ENCODE measurements at regions not wholly inside any gene's neighbourhood (a gene's known extent, or its start where the extent isn't known, plus 50 kb on each side); places are given as distances from the start of the nearest gene placed in this dataset.
"Not testable (repeated sequence)": the region's sequence is repeated elsewhere in the genome, so short reads cannot be mapped to it uniquely, and the experiment has no call there.

GRCh38 chr13:34371645-34372395 lies 553.9 kb downstream of the RFC3 start:
- Mint-ChIP-seq H3K4me3 (ENCODE audit: unreplicated experiment) (no peak overlapping the region), H3K9me3 (ENCODE audit: low read depth) (peaks cover 4% of the 10 kb centered on the region), H3K27me3 (ENCODE audit: low read depth) (no peaks in the 10 kb centered on the region), H3K36me3 (ENCODE audit: low read depth) (no peaks in the 10 kb centered on the region), H3K4me1 (ENCODE audit: low read depth) (peaks cover 8% of the 10 kb centered on the region), H3K27ac (ENCODE audit: unreplicated experiment) (no peak overlapping the region)
- no peak for TF ChIP-seq CTCF (IDR thresholded peaks at IDR 0.05)
- no peak for DNase-seq (ENCODE audit: low spot score)

GRCh38 chr13:34372581-34372980 lies 554.6 kb downstream of the RFC3 start:
- no peak for TF ChIP-seq CTCF (IDR thresholded peaks at IDR 0.05)
- no peak for DNase-seq (ENCODE audit: low spot score)
- Mint-ChIP-seq H3K27me3 (ENCODE audit: low read depth) (no peaks in the 10 kb centered on the region), H3K9me3 (ENCODE audit: low read depth) (peaks cover 4% of the 10 kb centered on the region), H3K4me1 (ENCODE audit: low read depth) (peaks cover 8% of the 10 kb centered on the region), H3K4me3 (ENCODE audit: unreplicated experiment) (no peak overlapping the region), H3K27ac (ENCODE audit: unreplicated experiment) (no peak overlapping the region), H3K36me3 (ENCODE audit: low read depth) (no peaks in the 10 kb centered on the region)

GRCh38 chr13:34376483-34376882 lies 558.5 kb downstream of the RFC3 start:
- DNase-seq (ENCODE audit: low spot score) = no peak
- H3K4me3 Mint-ChIP-seq (ENCODE audit: unreplicated experiment) = no peak overlapping the region
- no peaks in the 10 kb centered on the region for H3K27me3 Mint-ChIP-seq (ENCODE audit: low read depth)
- H3K27ac Mint-ChIP-seq (ENCODE audit: unreplicated experiment) = no peak overlapping the region
- no peak for TF ChIP-seq CTCF (IDR thresholded peaks at IDR 0.05)
- no peaks in the 10 kb centered on the region for H3K9me3 Mint-ChIP-seq (ENCODE audit: low read depth)
- peaks cover 10% of the 10 kb centered on the region for H3K4me1 Mint-ChIP-seq (ENCODE audit: low read depth)
- H3K36me3 Mint-ChIP-seq (ENCODE audit: low read depth) = no peaks in the 10 kb centered on the region

- no peaks in the 10 kb centered on the region for H3K27me3 Mint-ChIP-seq (ENCODE audit: low read depth)
- H3K36me3 Mint-ChIP-seq (ENCODE audit: low read depth) = no peaks in the 10 kb centered on the region
- no peak overlapping the region for H3K27ac Mint-ChIP-seq (ENCODE audit: unreplicated experiment)
These were observed 560.8 kb upstream of the NBEA start for GRCh38 chr13:34381228-34381627.

GRCh38 chr13:34383728-34384127 lies 558.3 kb upstream of the NBEA start:
- TF ChIP-seq CTCF (IDR thresholded peaks at IDR 0.05) = no peak
- no peak for DNase-seq (ENCODE audit: low spot score)
- Mint-ChIP-seq H3K4me1 (ENCODE audit: low read depth) (peaks cover 5% of the 10 kb centered on the region), H3K27ac (ENCODE audit: unreplicated experiment) (no peak overlapping the region), H3K36me3 (ENCODE audit: low read depth) (peaks cover 2% of the 10 kb centered on the region), H3K9me3 (ENCODE audit: low read depth) (no peaks in the 10 kb centered on the region), H3K27me3 (ENCODE audit: low read depth) (peaks cover 2% of the 10 kb centered on the region), H3K4me3 (ENCODE audit: unreplicated experiment) (no peak overlapping the region)

More at GRCh38 chr13:34381228-34381627, 560.8 kb upstream of the NBEA start:
- Mint-ChIP-seq H3K4me3 (ENCODE audit: unreplicated experiment) (no peak overlapping the region), H3K4me1 (ENCODE audit: low read depth) (peaks cover 5% of the 10 kb centered on the region), H3K9me3 (ENCODE audit: low read depth) (no peaks in the 10 kb centered on the region)
- no peak for DNase-seq (ENCODE audit: low spot score)
- no peak for TF ChIP-seq CTCF (IDR thresholded peaks at IDR 0.05)

- H3K4me1 Mint-ChIP-seq (ENCODE audit: low read depth); H3K27me3 Mint-ChIP-seq (ENCODE audit: low read depth); H3K9me3 Mint-ChIP-seq (ENCODE audit: low read depth); H3K4me3 Mint-ChIP-seq (ENCODE audit: unreplicated experiment); DNase-seq (ENCODE audit: low spot score); H3K36me3 Mint-ChIP-seq (ENCODE audit: low read depth); H3K27ac Mint-ChIP-seq (ENCODE audit: unreplicated experiment): not testable (repeated sequence)
These were observed 555.8 kb upstream of the NBEA start for GRCh38 chr13:34386229-34386628.
